ENCODE measurements at regions not wholly inside any gene's neighbourhood (a gene's known extent, or its start where the extent isn't known, plus 50 kb on each side); places are given as distances from the start of the nearest gene placed in this dataset.

GRCh38 chr14:21933681-21934080 is 260.1 kb upstream of the OR4E1 start:
- no peak overlapping the region for H3K4me3 ChIP-seq (ENCODE audit: control insufficient read depth, low read depth, low read length)
- TF ChIP-seq CTCF (conservative IDR thresholded peaks at IDR 0.05; ENCODE audit: control insufficient read depth, insufficient read depth, low read depth, low read length): no peak
- DNase-seq (ENCODE audit: low read depth): no peak

DNA sequence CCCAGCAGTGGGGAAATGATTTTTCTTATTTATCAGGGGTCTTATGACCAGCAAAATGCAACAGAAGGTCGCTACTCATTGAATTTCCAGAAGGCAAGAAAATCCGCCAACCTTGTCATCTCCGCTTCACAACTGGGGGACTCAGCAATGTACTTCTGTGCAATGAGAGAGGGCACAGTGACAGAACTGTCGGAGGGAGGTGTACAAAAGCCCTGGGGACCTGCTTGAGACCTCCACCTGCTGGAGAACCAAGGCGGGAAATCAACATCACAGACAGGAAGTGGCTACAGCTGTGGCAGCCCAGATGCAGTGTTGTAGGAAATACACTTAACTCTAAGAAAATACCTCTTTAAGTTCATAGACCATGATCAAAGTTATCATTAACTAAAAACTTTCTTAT is 250.9 kb upstream of the OR4E1 start:
- no peak overlapping the region for H3K4me3 ChIP-seq (ENCODE audit: control insufficient read depth, low read depth, low read length)
- no peak for TF ChIP-seq CTCF (conservative IDR thresholded peaks at IDR 0.05; ENCODE audit: control insufficient read depth, insufficient read depth, low read depth, low read length)
- no peak for DNase-seq (ENCODE audit: low read depth)

GRCh38 chr14:21923820-21924219 is 250.2 kb upstream of the OR4E1 start:
- TF ChIP-seq CTCF (conservative IDR thresholded peaks at IDR 0.05; ENCODE audit: control insufficient read depth, insufficient read depth, low read depth, low read length): no peak
- DNase-seq (ENCODE audit: low read depth): no peak
- no peak overlapping the region for H3K4me3 ChIP-seq (ENCODE audit: control insufficient read depth, low read depth, low read length)

DNA sequence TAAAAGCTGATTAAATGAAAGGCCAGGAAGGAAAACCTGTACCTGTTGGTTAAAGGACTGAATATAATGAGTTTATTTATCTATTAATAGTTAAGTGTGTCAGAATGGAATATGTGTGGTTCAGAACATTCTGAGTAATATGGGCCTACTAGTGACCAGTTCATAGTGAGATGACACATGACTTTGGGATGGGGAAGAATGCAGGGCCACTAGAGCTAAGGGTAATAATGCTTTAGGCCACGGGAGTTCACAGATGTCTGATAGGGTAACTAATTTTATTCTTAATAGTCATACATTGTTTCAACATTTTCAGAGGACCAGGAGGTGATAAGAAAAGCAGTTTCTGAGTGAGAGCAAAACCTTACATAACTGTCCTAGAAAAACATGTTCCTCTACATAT is 247.8 kb upstream of the OR4E1 start:
- H3K4me3 ChIP-seq (ENCODE audit: control insufficient read depth, low read depth, low read length): no peak overlapping the region
- no peak for DNase-seq (ENCODE audit: low read depth)
- TF ChIP-seq CTCF (conservative IDR thresholded peaks at IDR 0.05; ENCODE audit: control insufficient read depth, insufficient read depth, low read depth, low read length): no peak

DNA sequence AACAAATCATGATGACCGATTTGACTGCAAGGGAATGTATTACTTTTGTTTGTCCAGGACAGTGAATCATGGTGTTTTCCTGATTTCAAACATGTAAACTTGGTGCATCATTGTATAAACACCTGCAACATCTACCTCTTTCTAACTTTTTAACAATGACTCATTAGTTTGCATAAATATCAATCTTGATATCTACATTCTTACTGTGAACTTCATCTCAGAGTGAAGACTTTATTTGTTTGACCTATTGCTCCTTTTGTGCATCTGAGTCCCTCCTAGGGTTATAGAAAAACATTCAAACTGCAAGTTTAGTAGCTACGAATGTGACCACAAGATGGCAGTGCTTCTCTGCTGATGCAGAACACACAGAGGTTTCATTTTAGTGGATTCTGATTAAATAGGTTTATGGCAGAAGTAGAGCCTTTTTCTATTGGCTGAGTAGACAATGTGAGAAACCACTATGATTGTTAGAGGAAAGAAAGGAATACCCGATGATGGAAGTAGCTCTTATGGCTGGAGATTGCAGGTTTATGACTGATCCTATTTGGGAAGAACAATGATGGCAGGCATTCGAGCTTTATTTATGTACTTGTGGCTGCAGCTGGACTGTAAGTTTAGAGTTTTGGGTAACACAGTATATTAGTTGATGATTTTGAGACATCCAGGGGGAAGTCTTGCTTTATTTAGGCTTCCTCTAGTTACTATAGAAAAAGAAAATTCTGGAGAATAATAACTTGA is 244.2 kb upstream of the OR4E1 start:
- peak; percentile 83 for TF ChIP-seq CTCF (conservative IDR thresholded peaks at IDR 0.05; ENCODE audit: control insufficient read depth, insufficient read depth, low read depth, low read length)
- peak; percentile 52 for DNase-seq (ENCODE audit: low read depth)
- H3K4me3 ChIP-seq (ENCODE audit: control insufficient read depth, low read depth, low read length): no peak overlapping the region

DNA sequence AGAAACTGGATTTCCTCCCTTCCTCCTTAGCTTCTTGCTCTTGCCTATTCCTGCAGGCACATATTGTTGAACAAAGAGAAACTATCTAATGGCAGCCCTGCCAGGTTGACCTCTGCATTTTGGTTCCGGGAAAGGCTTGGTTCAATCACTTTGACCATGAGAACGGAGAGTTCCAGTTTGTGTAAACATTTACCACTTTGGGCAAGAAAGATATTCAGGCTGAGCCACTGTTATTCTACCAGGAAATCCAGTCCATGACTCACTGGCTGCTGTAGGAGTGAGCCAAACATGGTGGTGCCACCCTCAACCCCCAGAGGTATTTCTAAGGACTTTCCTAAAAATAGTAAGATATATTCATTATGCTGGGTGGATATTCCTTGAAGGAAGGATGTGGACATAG is 242.2 kb upstream of the OR4E1 start:
- no peak for TF ChIP-seq CTCF (conservative IDR thresholded peaks at IDR 0.05; ENCODE audit: control insufficient read depth, insufficient read depth, low read depth, low read length)
- no peak for DNase-seq (ENCODE audit: low read depth)

DNA sequence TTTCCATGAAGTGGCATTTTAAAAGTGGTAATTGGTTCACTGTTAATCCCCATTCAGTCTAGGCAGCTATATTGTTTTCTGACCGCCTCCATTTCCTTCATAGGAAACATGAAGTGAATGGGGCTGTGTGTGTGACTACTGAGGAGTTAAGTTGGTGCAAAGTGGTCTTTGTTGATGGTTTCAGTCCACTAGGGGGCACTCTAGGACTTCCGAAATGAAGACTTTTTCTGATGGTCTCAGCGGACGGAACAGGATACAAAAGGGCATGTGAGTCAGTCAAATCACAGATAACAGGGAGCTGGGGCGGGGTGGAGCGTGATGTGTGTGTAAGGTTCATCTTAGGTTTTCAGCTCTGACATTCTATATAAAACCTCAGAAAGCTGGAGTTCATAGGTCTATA is 240.1 kb upstream of the OR4E1 start:
- peak; percentile 71 for DNase-seq (ENCODE audit: low read depth)
- H3K4me3 ChIP-seq (ENCODE audit: control insufficient read depth, low read depth, low read length): no peak overlapping the region
- peak; percentile 65 for TF ChIP-seq CTCF (conservative IDR thresholded peaks at IDR 0.05; ENCODE audit: control insufficient read depth, insufficient read depth, low read depth, low read length)

More for the DNA sequence above, 242.2 kb upstream of the OR4E1 start:
- H3K4me3 ChIP-seq (ENCODE audit: control insufficient read depth, low read depth, low read length): no peak overlapping the region
